DND-41 (cell line): ENCODE measurements at regions not wholly inside any gene's neighbourhood (a gene's known extent, or its start where the extent isn't known, plus 50 kb on each side); places are given as distances from the start of the nearest gene placed in this dataset.

Source experiments
- ATAC-seq: fragments of 200-7000 bp; cut with Tn5 transposase; 3 replicates; pipeline ENCODE4 v1.9.1; 2021; ENCODE audit warnings: low read depth; ENCODE audit not compliant: insufficient read depth
- DNase-seq: peaks from one replicate; pipeline ENCODE4 v3.0.0-alpha.2; 2020
- H2AFZ ChIP-seq: 2 replicates; pipeline ENCODE4 v1.6.0; 2012; ENCODE audit warnings: low read depth, low read length
- H3K27ac ChIP-seq: 2 replicates; pipeline ENCODE4 v1.5.1; 2012; ENCODE audit warnings: low read length, inconsistent platforms
- H3K27me3 ChIP-seq: fragments of 200-600 bp; sonication (generic); 2 replicates; pipeline ENCODE4 v1.6.0; 2012; ENCODE audit warnings: low read length, mild to moderate bottlenecking, inconsistent platforms; ENCODE audit not compliant: insufficient read depth, poor library complexity
- H3K36me3 ChIP-seq: 2 replicates; pipeline ENCODE4 v1.5.1; 2012; ENCODE audit warnings: low read length, inconsistent platforms; ENCODE audit not compliant: insufficient read depth
- H3K4me1 ChIP-seq: 2 replicates; pipeline ENCODE4 v1.5.1; 2012; ENCODE audit warnings: mild to moderate bottlenecking, low read length; ENCODE audit not compliant: insufficient read depth
- H3K4me2 ChIP-seq: 2 replicates; pipeline ENCODE4 v1.6.0; 2012; ENCODE audit warnings: mild to moderate bottlenecking, moderate library complexity, low read length, inconsistent platforms; ENCODE audit not compliant: insufficient read depth
- H3K4me3 ChIP-seq, 2 experiments: fragments of 200-600 bp in 1 of 2; shearing (Covaris generic) in 1 of 2; 2 replicates each; pipeline ENCODE4 v1.5.1; 2012 to 2016; ENCODE audit warnings: inconsistent platforms in 2 of 2, low read length in 2 of 2, mild to moderate bottlenecking in 2 of 2, low read depth in 1 of 2, moderate library complexity in 1 of 2
- H3K79me2 ChIP-seq: 2 replicates; pipeline ENCODE4 v1.6.0; 2012; ENCODE audit warnings: low read length, inconsistent platforms; ENCODE audit not compliant: insufficient read depth
- H3K9ac ChIP-seq: 2 replicates; pipeline ENCODE4 v1.6.0; 2012; ENCODE audit warnings: low read depth, mild to moderate bottlenecking, inconsistent platforms, low read length, moderate library complexity
- H3K9me3 ChIP-seq: 2 replicates; pipeline ENCODE4 v1.5.1; 2012; ENCODE audit warnings: low read length, moderate library complexity, mild to moderate bottlenecking, inconsistent platforms; ENCODE audit not compliant: insufficient read depth, severe bottlenecking
- H4K20me1 ChIP-seq: 2 replicates; pipeline ENCODE4 v1.6.0; 2012; ENCODE audit warnings: low read length; ENCODE audit not compliant: insufficient read depth
- CTCF ChIP-seq: IDR thresholded peaks from 2 replicates; pipeline ENCODE4 v1.5.1; 2012; ENCODE audit warnings: borderline replicate concordance, low read length, moderate library complexity, mild to moderate bottlenecking; ENCODE audit not compliant: poor library complexity, severe bottlenecking; ENCODE audit errors: extremely low read depth
- EZH2 ChIP-seq: IDR thresholded peaks from 3 replicates; pipeline ENCODE4 v1.6.1; 2012; ENCODE audit warnings: borderline replicate concordance, low read depth, mild to moderate bottlenecking, moderate library complexity, low read length, inconsistent platforms; ENCODE audit not compliant: severe bottlenecking

- Histone ChIP-seq H3K79me2 (no peaks in the 10 kb centered on the region), H2AFZ (no peak overlapping the region), H3K4me3 (no peak overlapping the region), H3K4me2 (no peak overlapping the region), H3K9me3 (no peaks in the 10 kb centered on the region), H3K4me1 (no peaks in the 10 kb centered on the region), H3K36me3 (no peaks in the 10 kb centered on the region), H3K27me3 (no peaks in the 10 kb centered on the region), H3K9ac (no peak overlapping the region), H4K20me1 (no peaks in the 10 kb centered on the region), H3K27ac (no peak overlapping the region)
- no peak for ATAC-seq
- no peak for DNase-seq
- TF ChIP-seq EZH2, result no peak
- no peak for TF ChIP-seq CTCF
Measured at GRCh38 chr21:31460980-31461379, 116.9 kb upstream of the TIAM1 start.

- H3K36me3 ChIP-seq, result no peaks in the 10 kb centered on the region
- H3K79me2 ChIP-seq, result no peaks in the 10 kb centered on the region
- H3K4me3 ChIP-seq, result no peak overlapping the region
- H2AFZ ChIP-seq, result no peak overlapping the region
- no peaks in the 10 kb centered on the region for H3K27me3 ChIP-seq
- H3K4me1 ChIP-seq, result no peaks in the 10 kb centered on the region
- no peaks in the 10 kb centered on the region for H4K20me1 ChIP-seq
- no peak overlapping the region for H3K4me2 ChIP-seq
- DNase-seq (no peak), ATAC-seq (no peak)
- H3K27ac ChIP-seq, result no peak overlapping the region
- no peaks in the 10 kb centered on the region for H3K9me3 ChIP-seq
- no peak for TF ChIP-seq EZH2
- TF ChIP-seq CTCF, result no peak
- no peak overlapping the region for H3K9ac ChIP-seq
Measured at GRCh38 chr21:31459457-31459856, 115.4 kb upstream of the TIAM1 start.

- no peak overlapping the region for H3K4me3 ChIP-seq
- no peaks in the 10 kb centered on the region for H3K4me1 ChIP-seq
Measured at GRCh38 chr21:31457675-31458074, 113.6 kb upstream of the TIAM1 start.

More at GRCh38 chr21:31457675-31458074, 113.6 kb upstream of the TIAM1 start:
- no peaks in the 10 kb centered on the region for H3K36me3 ChIP-seq
- H3K9ac ChIP-seq, result no peak overlapping the region
- no peaks in the 10 kb centered on the region for H3K9me3 ChIP-seq
- H3K27ac ChIP-seq, result no peak overlapping the region
- no peaks in the 10 kb centered on the region for H3K79me2 ChIP-seq
- no peaks in the 10 kb centered on the region for H3K27me3 ChIP-seq
- no peak for ATAC-seq
- DNase-seq, result no peak
- H3K4me2 ChIP-seq, result no peak overlapping the region
- H4K20me1 ChIP-seq, result no peaks in the 10 kb centered on the region
- no peak overlapping the region for H2AFZ ChIP-seq
- no peak for TF ChIP-seq EZH2
- TF ChIP-seq CTCF, result peak; percentile 39
